Activated CD4-positive, alpha-beta T cell treated with anti-CD3 and anti-CD28 coated beads for 1 hour (primary cell): ENCODE measurements at regions not wholly inside any gene's neighbourhood (a gene's known extent, or its start where the extent isn't known, plus 50 kb on each side); places are given as distances from the start of the nearest gene placed in this dataset.

Experiments used
- DNase-seq: peaks from one replicate; pipeline ENCODE4 v3.0.0-alpha.2; 2020

GRCh38 chr18:78696698-78697435 lies 282.8 kb upstream of the SALL3 start:
- DNase-seq = no peak

- no peak for DNase-seq
Observed at GRCh38 chr18:78697446-78697845, 282.2 kb upstream of the SALL3 start.

- no peak for DNase-seq
Observed at GRCh38 chr18:78698914-78699313, 280.7 kb upstream of the SALL3 start.

GRCh38 chr18:78699499-78699898 lies 280.1 kb upstream of the SALL3 start:
- DNase-seq = no peak

- DNase-seq = no peak
Observed at GRCh38 chr18:78701771-78702396, 277.7 kb upstream of the SALL3 start.

GRCh38 chr18:78703291-78703690 lies 276.3 kb upstream of the SALL3 start:
- DNase-seq = no peak

GRCh38 chr18:78704971-78705461 lies 274.6 kb upstream of the SALL3 start:
- DNase-seq = no peak

- no peak for DNase-seq
Observed at GRCh38 chr18:78709261-78709809, 270.3 kb upstream of the SALL3 start.

- DNase-seq = no peak
Observed at GRCh38 chr18:78711316-78711715, 268.3 kb upstream of the SALL3 start.

GRCh38 chr18:78711971-78712370 lies 267.6 kb upstream of the SALL3 start:
- DNase-seq = no peak

GRCh38 chr18:78713069-78713468 lies 266.5 kb upstream of the SALL3 start:
- no peak for DNase-seq

- no peak for DNase-seq
Observed at GRCh38 chr18:78713726-78714125, 265.9 kb upstream of the SALL3 start.

GRCh38 chr18:78716022-78716421 lies 263.6 kb upstream of the SALL3 start:
- DNase-seq = no peak

- DNase-seq = no peak
Observed at GRCh38 chr18:78716581-78716980, 263.0 kb upstream of the SALL3 start.

- no peak for DNase-seq
Observed at GRCh38 chr18:78717051-78717765, 262.4 kb upstream of the SALL3 start.

GRCh38 chr18:78717766-78718150 lies 261.9 kb upstream of the SALL3 start:
- no peak for DNase-seq

- no peak for DNase-seq
Observed at GRCh38 chr18:78719821-78720220, 259.8 kb upstream of the SALL3 start.

GRCh38 chr18:78720456-78721237 lies 259.0 kb upstream of the SALL3 start:
- no peak for DNase-seq

GRCh38 chr18:78721238-78721875 lies 258.3 kb upstream of the SALL3 start:
- no peak for DNase-seq

- no peak for DNase-seq
Observed at GRCh38 chr18:78721981-78722380, 257.6 kb upstream of the SALL3 start.

- DNase-seq = no peak
Observed at GRCh38 chr18:78722386-78722785, 257.2 kb upstream of the SALL3 start.
